ENCODE measurements at regions not wholly inside any gene's neighbourhood (a gene's known extent, or its start where the extent isn't known, plus 50 kb on each side); places are given as distances from the start of the nearest gene placed in this dataset.
"Not testable (repeated sequence)": the region's sequence is repeated elsewhere in the genome, so short reads cannot be mapped to it uniquely, and the experiment has no call there.

- not testable (repeated sequence) for TF ChIP-seq ZFX (IDR thresholded peaks at IDR 0.05); CTCF (conservative IDR thresholded peaks at IDR 0.05)
Measured at GRCh38 chr3:81051133-81051532, 710.3 kb downstream of the GBE1 start.
